CD8-positive, alpha-beta memory T cell (primary cell): ENCODE measurements at regions not wholly inside any gene's neighbourhood (a gene's known extent, or its start where the extent isn't known, plus 50 kb on each side); places are given as distances from the start of the nearest gene placed in this dataset.

Experiments
- CTCF ChIA-PET: fragments of 350-600 bp; sonication (Branson Sonifier 250); formaldehyde crosslinking; loops from one replicate; lab custom pipeline; 2021; ENCODE audit warnings: antibody characterized with exemption; lab: Charles Lee
- POLR2A ChIA-PET: fragments of 350-600 bp; sonication (Branson Sonifier 250); formaldehyde crosslinking; loops from one replicate; lab custom pipeline; 2021; ENCODE audit warnings: antibody characterized with exemption; lab: Charles Lee
- DNase-seq, 5 donors: peaks; one replicate each; pipeline versions ENCODE4 v3.0.0 to v3.0.0-alpha.2; 2020 to 2022; ENCODE audit warnings: mixed read lengths in 1 of 5
- H3K27ac ChIP-seq: one replicate; pipeline ENCODE4 v1.7.0; 2013; ENCODE audit warnings: low read depth, mild to moderate bottlenecking, low read length, moderate library complexity
- H3K27me3 ChIP-seq: 2 replicates; pipeline ENCODE4 v1.7.0; 2013; ENCODE audit warnings: low read length, mild to moderate bottlenecking; ENCODE audit not compliant: insufficient read depth, poor library complexity, severe bottlenecking
- H3K36me3 ChIP-seq: 2 replicates; pipeline ENCODE4 v1.7.0; 2013; ENCODE audit warnings: mild to moderate bottlenecking, low read length, moderate library complexity; ENCODE audit not compliant: insufficient read depth
- H3K4me1 ChIP-seq: 2 replicates; pipeline ENCODE4 v1.7.0; 2013; ENCODE audit warnings: mild to moderate bottlenecking, low read length, moderate library complexity; ENCODE audit not compliant: insufficient read depth
- H3K4me3 ChIP-seq: 2 replicates; pipeline ENCODE4 v1.7.0; 2013; ENCODE audit warnings: mild to moderate bottlenecking, low read length
- H3K9me3 ChIP-seq: 2 replicates; pipeline ENCODE4 v1.7.0; 2013; ENCODE audit warnings: mild to moderate bottlenecking, low read length
- H3K27ac Mint-ChIP-seq, 8 donors: one replicate each; pipeline ENCODE4 v1.8.0; 2020 to 2021; ENCODE audit warnings: mixed read lengths in 8 of 8, mild to moderate bottlenecking in 6 of 8, inconsistent platforms in 3 of 8, moderate library complexity in 3 of 8
- H3K27me3 Mint-ChIP-seq, 2 donors: one replicate each; pipeline ENCODE4 v1.8.0; 2020 to 2021; ENCODE audit warnings: mixed read lengths in 2 of 2, mild to moderate bottlenecking in 1 of 2, moderate library complexity in 1 of 2
- H3K36me3 Mint-ChIP-seq, 3 donors: one replicate each; pipeline ENCODE4 v1.8.0; 2020 to 2021; ENCODE audit warnings: mixed read lengths in 3 of 3, inconsistent platforms in 1 of 3, mild to moderate bottlenecking in 1 of 3
- H3K4me1 Mint-ChIP-seq, 3 donors: one replicate each; pipeline ENCODE4 v1.8.0; 2020 to 2021; ENCODE audit warnings: mixed read lengths in 3 of 3, inconsistent platforms in 1 of 3, mild to moderate bottlenecking in 1 of 3
- H3K4me3 Mint-ChIP-seq, 7 donors: one replicate each; pipeline ENCODE4 v1.8.0; 2020 to 2021; ENCODE audit warnings: mixed read lengths in 7 of 7, mild to moderate bottlenecking in 6 of 7, moderate library complexity in 4 of 7, inconsistent platforms in 2 of 7
- H3K9me3 Mint-ChIP-seq, 5 donors: one replicate each; pipeline ENCODE4 v1.8.0; 2020 to 2022; ENCODE audit warnings: mixed read lengths in 5 of 5, mild to moderate bottlenecking in 3 of 5, moderate library complexity in 2 of 5, inconsistent platforms in 1 of 5

DNA sequence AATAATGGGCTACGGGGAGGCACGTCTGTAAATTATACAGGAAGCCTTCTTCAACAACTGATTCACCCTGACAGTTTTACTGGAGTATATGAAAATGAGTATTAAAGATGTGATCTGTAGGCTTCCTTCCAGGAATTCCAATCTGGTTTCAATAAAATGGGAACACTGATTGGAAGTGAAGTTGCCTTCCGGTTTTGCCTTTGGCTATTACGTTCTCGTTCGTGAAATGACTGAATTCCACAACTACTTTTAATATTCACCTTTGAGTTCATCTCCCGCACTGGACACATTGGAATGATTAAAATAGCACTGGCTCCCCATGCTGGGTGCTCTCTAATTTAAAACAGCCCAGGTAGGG, 350.1 kb upstream of the MKI67 start:
- no peaks in the 10 kb centered on the region for H3K9me3 Mint-ChIP-seq
- Histone ChIP-seq H3K27ac (no peak overlapping the region), H3K4me3 (no peak overlapping the region), H3K4me1 (no peaks in the 10 kb centered on the region), H3K36me3 (no peaks in the 10 kb centered on the region), H3K9me3 (no peaks in the 10 kb centered on the region), H3K27me3 (no peaks in the 10 kb centered on the region)
- H3K27ac Mint-ChIP-seq = no peak overlapping the region
- H3K36me3 Mint-ChIP-seq = no peaks in the 10 kb centered on the region
- ChIA-PET CTCF (no interaction called here), POLR2A (no interaction called here)
- no peaks in the 10 kb centered on the region for H3K27me3 Mint-ChIP-seq
- DNase-seq = no peak
- H3K4me1 Mint-ChIP-seq = no peaks in the 10 kb centered on the region
- no peak overlapping the region for H3K4me3 Mint-ChIP-seq

DNA sequence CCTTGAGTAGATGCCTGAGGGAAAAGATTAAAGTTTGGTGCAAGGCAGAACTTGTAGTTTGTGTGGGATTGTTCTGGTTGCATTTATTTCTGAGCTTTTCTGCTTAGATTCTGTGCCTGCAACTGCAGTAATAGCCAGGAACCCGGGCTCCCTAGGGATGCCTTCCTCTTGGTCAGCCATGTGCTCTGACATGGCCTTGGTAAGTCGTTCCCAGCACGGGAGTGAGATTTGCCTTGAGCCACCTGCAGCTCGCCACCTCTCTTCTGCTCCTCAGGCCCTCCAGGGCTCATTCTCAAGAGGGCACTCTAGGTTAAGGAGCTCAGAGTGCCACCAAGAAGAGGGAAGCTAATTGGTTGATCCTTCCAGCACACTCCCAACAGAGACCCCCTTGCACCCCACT, 350.6 kb upstream of the MKI67 start:
- Mint-ChIP-seq H3K27me3 (no peaks in the 10 kb centered on the region), H3K4me3 (no peak overlapping the region), H3K27ac (no peak overlapping the region), H3K4me1 (no peaks in the 10 kb centered on the region), H3K36me3 (no peaks in the 10 kb centered on the region), H3K9me3 (no peaks in the 10 kb centered on the region)
- Histone ChIP-seq H3K36me3 (no peaks in the 10 kb centered on the region), H3K27me3 (no peaks in the 10 kb centered on the region), H3K27ac (no peak overlapping the region), H3K4me3 (no peak overlapping the region), H3K9me3 (no peaks in the 10 kb centered on the region), H3K4me1 (no peaks in the 10 kb centered on the region)
- DNase-seq = no peak
- ChIA-PET CTCF (no interaction called here), POLR2A (no interaction called here)

DNA sequence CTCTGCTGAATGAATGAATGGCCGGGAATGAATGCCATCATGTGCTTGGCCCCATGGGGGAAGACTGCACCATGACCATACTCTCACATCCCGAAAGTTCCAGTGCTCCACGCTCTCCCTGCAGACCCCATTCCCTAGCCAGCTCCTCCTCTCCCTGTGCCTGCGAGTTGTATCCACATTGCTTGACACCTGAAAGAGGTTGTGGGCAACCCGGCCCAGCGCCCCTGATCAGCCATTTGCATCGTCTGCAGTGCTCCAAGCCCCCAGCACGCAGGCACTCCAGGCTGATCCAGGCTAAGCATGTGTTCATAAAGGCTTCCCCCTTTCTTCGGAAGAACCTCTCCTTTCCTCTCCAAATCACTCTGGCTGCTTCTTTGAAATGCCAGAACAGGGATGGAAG, 354.4 kb upstream of the MKI67 start:
- no peaks in the 10 kb centered on the region for H3K36me3 Mint-ChIP-seq
- H3K4me1 Mint-ChIP-seq = no peaks in the 10 kb centered on the region
- peak overlapping the region in 1 of 8 donors; percentile 83 for H3K27ac Mint-ChIP-seq
- Histone ChIP-seq H3K4me1 (no peaks in the 10 kb centered on the region), H3K27ac (no peak overlapping the region), H3K9me3 (no peaks in the 10 kb centered on the region), H3K36me3 (no peaks in the 10 kb centered on the region), H3K4me3 (no peak overlapping the region), H3K27me3 (no peaks in the 10 kb centered on the region)
- no peaks in the 10 kb centered on the region for H3K9me3 Mint-ChIP-seq
- H3K4me3 Mint-ChIP-seq = no peak overlapping the region
- ChIA-PET POLR2A (no interaction called here), CTCF (no interaction called here)
- H3K27me3 Mint-ChIP-seq = no peaks in the 10 kb centered on the region
- DNase-seq = no peak

DNA sequence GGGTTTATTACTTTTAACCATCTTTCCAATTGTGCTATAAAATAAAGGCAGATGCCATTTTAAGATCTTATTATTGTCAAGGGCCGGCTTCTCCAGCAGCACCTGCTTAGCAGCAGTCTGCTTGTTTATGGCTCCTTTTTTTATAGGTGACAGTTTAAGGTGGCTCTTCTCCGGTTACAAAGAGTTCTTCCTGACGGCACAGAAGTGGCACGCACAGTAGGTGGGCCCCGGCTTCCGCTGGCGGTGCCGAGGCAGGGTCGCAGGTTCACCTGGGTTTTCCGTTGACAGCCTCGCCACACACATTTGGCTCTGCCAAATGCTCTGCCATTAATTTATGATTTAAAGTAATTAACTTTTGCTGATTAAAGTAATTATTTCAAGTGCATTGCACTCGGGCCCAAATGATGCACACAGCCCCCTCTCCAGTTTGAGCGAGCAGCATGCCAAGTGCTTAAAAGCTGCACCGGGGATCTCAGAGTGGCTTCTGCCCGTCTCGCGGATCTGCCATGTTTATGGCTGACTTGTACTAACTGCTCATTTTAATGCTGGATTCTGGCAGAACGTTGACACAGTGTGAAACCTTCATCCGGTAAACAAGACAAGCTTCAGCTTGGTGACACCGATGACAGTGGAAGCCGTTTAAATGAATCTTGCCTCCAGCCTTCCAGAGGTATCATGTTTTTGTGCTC, 355.1 kb upstream of the MKI67 start:
- no peak for DNase-seq
- no peaks in the 10 kb centered on the region for H3K4me1 ChIP-seq
- POLR2A ChIA-PET = no interaction called here

DNA sequence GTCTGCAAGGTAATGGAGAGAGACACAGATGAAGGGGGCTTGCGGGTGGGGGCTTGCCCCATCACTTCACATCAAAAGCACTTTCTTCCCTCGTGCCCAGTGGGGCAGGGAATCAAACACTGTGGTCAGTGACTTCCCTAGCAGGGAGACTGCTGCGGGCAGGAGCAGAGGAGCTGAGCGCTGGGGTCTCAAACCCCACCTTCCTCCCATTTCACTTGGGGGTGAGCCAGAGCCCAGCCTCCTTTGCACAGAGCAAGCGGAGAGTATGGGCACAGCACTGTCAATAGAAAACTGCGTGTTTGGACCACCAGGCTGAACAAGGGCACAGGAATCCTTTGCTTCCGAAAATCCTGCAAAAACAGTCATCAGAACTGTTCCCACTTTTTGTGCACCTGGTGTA, 355.8 kb upstream of the MKI67 start:
- Histone ChIP-seq H3K27me3 (no peaks in the 10 kb centered on the region), H3K4me1 (no peaks in the 10 kb centered on the region), H3K4me3 (no peak overlapping the region), H3K9me3 (no peaks in the 10 kb centered on the region), H3K36me3 (no peaks in the 10 kb centered on the region), H3K27ac (no peak overlapping the region)
- Mint-ChIP-seq H3K4me1 (no peaks in the 10 kb centered on the region), H3K9me3 (no peaks in the 10 kb centered on the region), H3K4me3 (no peak overlapping the region), H3K27me3 (no peaks in the 10 kb centered on the region), H3K27ac (no peak overlapping the region), H3K36me3 (no peaks in the 10 kb centered on the region)
- DNase-seq = no peak
- ChIA-PET CTCF (no interaction called here), POLR2A (no interaction called here)

More for the DNA sequence above, 355.1 kb upstream of the MKI67 start:
- Histone ChIP-seq H3K36me3 (no peaks in the 10 kb centered on the region), H3K4me3 (no peak overlapping the region), H3K27ac (no peak overlapping the region), H3K27me3 (no peaks in the 10 kb centered on the region), H3K9me3 (no peaks in the 10 kb centered on the region)
- H3K4me1 Mint-ChIP-seq = no peaks in the 10 kb centered on the region
- no peaks in the 10 kb centered on the region for H3K36me3 Mint-ChIP-seq
- H3K9me3 Mint-ChIP-seq = no peaks in the 10 kb centered on the region
- CTCF ChIA-PET = no interaction called here
- no peaks in the 10 kb centered on the region for H3K27me3 Mint-ChIP-seq
- H3K4me3 Mint-ChIP-seq = no peak overlapping the region
- H3K27ac Mint-ChIP-seq = no peak overlapping the region

DNA sequence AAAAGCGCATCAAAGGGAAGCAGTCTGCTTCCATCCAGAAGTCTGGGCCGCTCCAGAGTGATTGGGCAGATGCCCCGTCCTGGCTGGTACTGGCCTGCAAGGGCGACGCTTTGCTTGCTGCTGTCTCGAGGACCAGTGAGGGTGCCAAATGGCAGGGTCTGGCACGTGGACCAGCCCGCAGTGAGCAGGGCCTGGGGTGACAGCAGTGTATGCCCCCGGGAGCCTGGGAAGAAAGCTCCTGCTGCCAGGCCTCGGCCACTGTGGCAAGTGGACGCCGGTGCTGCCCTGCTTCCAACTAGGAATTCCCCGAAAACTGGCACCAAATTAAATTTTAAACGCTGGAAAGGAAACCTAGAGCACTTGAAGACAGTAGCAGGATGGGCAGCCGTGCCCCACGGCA, 357.0 kb upstream of the MKI67 start:
- Mint-ChIP-seq H3K27ac (no peak overlapping the region), H3K4me1 (no peaks in the 10 kb centered on the region), H3K4me3 (no peak overlapping the region), H3K27me3 (no peaks in the 10 kb centered on the region), H3K9me3 (no peaks in the 10 kb centered on the region), H3K36me3 (no peaks in the 10 kb centered on the region)
- Histone ChIP-seq H3K36me3 (no peaks in the 10 kb centered on the region), H3K27ac (no peak overlapping the region), H3K4me3 (no peak overlapping the region), H3K27me3 (no peaks in the 10 kb centered on the region), H3K4me1 (no peaks in the 10 kb centered on the region), H3K9me3 (no peaks in the 10 kb centered on the region)
- ChIA-PET POLR2A (no interaction called here), CTCF (no interaction called here)
- DNase-seq = no peak

DNA sequence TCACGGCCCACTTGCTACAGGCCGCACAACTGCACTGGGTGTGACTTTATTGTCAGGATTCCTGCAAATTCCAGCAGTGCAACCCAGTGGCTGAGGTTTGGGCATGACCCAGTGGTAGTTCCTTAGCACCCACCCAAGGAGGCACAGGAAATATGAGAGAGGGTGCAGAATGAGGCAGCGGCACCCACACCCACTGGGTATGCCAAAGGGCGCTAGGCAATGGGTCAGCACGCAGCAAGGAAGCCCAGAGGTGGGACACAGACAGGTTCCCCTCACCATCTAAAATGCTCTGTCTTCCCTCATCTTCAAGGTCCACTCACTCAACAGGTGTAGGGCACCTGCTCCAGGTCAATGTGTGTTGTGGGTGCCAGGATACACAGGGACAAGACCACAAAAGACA, 357.8 kb upstream of the MKI67 start:
- Mint-ChIP-seq H3K27me3 (no peaks in the 10 kb centered on the region), H3K36me3 (no peaks in the 10 kb centered on the region), H3K9me3 (no peaks in the 10 kb centered on the region), H3K4me1 (no peaks in the 10 kb centered on the region), H3K27ac (peak overlapping the region in 1 of 8 donors; percentile 43), H3K4me3 (no peak overlapping the region)
- H3K27me3 ChIP-seq = no peaks in the 10 kb centered on the region
- no peak overlapping the region for H3K27ac ChIP-seq
- ChIA-PET POLR2A (no interaction called here), CTCF (no interaction called here)
- H3K36me3 ChIP-seq = no peaks in the 10 kb centered on the region
- no peaks in the 10 kb centered on the region for H3K9me3 ChIP-seq
- no peak for DNase-seq
- no peaks in the 10 kb centered on the region for H3K4me1 ChIP-seq
- H3K4me3 ChIP-seq = no peak overlapping the region

DNA sequence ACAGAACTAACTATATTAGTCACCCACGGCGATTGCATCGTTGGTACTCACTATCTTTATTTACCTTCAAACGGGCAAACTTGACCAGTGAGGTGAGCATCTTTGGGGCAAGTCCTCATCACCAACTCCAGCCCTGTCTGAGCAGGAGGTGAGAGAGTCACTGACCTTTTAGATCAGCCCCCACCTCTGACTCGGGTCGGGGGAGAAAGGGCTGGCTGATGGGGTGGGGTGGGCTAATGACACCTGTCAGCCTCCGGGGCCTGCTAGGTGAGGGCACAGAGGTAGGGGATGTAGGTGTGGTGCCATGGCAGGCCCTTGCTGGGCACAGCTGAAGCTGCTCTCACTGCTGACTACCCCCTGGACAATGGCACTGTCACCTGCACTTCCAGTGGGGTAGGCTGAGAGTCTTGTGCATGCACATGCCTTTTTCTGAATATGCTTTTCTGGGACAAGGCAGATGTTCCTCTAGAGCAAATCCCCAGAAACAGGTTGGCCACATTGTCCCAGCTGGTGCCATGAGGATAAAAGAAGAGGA, 359.5 kb upstream of the MKI67 start:
- Mint-ChIP-seq H3K36me3 (no peaks in the 10 kb centered on the region), H3K9me3 (no peaks in the 10 kb centered on the region), H3K27me3 (no peaks in the 10 kb centered on the region), H3K27ac (no peak overlapping the region), H3K4me3 (no peak overlapping the region), H3K4me1 (no peaks in the 10 kb centered on the region)
- Histone ChIP-seq H3K27ac (no peak overlapping the region), H3K4me3 (no peak overlapping the region), H3K4me1 (no peaks in the 10 kb centered on the region), H3K27me3 (no peaks in the 10 kb centered on the region), H3K36me3 (no peaks in the 10 kb centered on the region), H3K9me3 (no peaks in the 10 kb centered on the region)
- DNase-seq = no peak
- CTCF ChIA-PET = interaction anchor here (0.9 kb wide), 1 partner anchor 31 kb away, joined by 3 read pairs; no protein-coding TSS in a partner anchor
- POLR2A ChIA-PET = no interaction called here
